HFFc6 (cell line): ENCODE measurements at regions not wholly inside any gene's neighbourhood (a gene's known extent, or its start where the extent isn't known, plus 50 kb on each side); places are given as distances from the start of the nearest gene placed in this dataset.

Source experiments
- DNase-seq: peaks from one replicate; pipeline ENCODE4 v3.0.0-alpha.2; 2018
- H3K27ac Mint-ChIP-seq: 2 replicates; pipeline ENCODE4 v1.8.0; 2020; ENCODE audit warnings: mild to moderate bottlenecking, mixed read lengths
- H3K27me3 Mint-ChIP-seq: 2 replicates; pipeline ENCODE4 v1.8.0; 2021; ENCODE audit warnings: mild to moderate bottlenecking, moderate library complexity, mixed read lengths; ENCODE audit not compliant: insufficient read depth
- H3K36me3 Mint-ChIP-seq: 2 replicates; pipeline ENCODE4 v1.8.0; 2021; ENCODE audit warnings: low read depth, mixed read lengths
- H3K4me1 Mint-ChIP-seq: 2 replicates; pipeline ENCODE4 v1.8.0; 2020; ENCODE audit warnings: low read depth, mixed read lengths
- H3K4me3 Mint-ChIP-seq: 2 replicates; pipeline ENCODE4 v1.8.0; 2020; ENCODE audit warnings: mild to moderate bottlenecking, moderate library complexity, mixed read lengths
- H3K9me3 Mint-ChIP-seq: 2 replicates; pipeline ENCODE4 v1.8.0; 2020; ENCODE audit warnings: mild to moderate bottlenecking, mixed read lengths
- CTCF ChIP-seq: fragments of 200-600 bp; sonication (generic); IDR thresholded peaks from 2 replicates; pipeline ENCODE4 v1.5.0; 2021; ENCODE audit warnings: antibody characterized with exemption, mild to moderate bottlenecking

- DNase-seq = no peak
- Mint-ChIP-seq H3K27me3 (peaks cover 45% of the 10 kb centered on the region), H3K9me3 (peaks cover 7% of the 10 kb centered on the region), H3K36me3 (no peaks in the 10 kb centered on the region; the same call in 1 of the 2 replicates), H3K4me3 (no peak overlapping the region), H3K4me1 (no peaks in the 10 kb centered on the region), H3K27ac (no peak overlapping the region)
- TF ChIP-seq CTCF = no peak
These were observed 76.0 kb upstream of the PTGFRN start for GRCh38 chr1:116833718-116834117.

- Mint-ChIP-seq H3K9me3 (peaks cover 7% of the 10 kb centered on the region), H3K36me3 (no peaks in the 10 kb centered on the region; the same call in 1 of the 2 replicates), H3K27me3 (peaks cover 45% of the 10 kb centered on the region), H3K27ac (no peak overlapping the region), H3K4me3 (no peak overlapping the region), H3K4me1 (no peaks in the 10 kb centered on the region)
- no peak for DNase-seq
- TF ChIP-seq CTCF = no peak
These were observed 75.1 kb upstream of the PTGFRN start for GRCh38 chr1:116834595-116834994.

GRCh38 chr1:116835161-116835560, 74.6 kb upstream of the PTGFRN start:
- H3K4me1 Mint-ChIP-seq = no peaks in the 10 kb centered on the region
- no peak for DNase-seq
- no peak for TF ChIP-seq CTCF
- peaks cover 7% of the 10 kb centered on the region for H3K9me3 Mint-ChIP-seq
- H3K36me3 Mint-ChIP-seq = no peaks in the 10 kb centered on the region; the same call in 1 of the 2 replicates
- no peak overlapping the region for H3K27ac Mint-ChIP-seq
- no peak overlapping the region for H3K4me3 Mint-ChIP-seq
- H3K27me3 Mint-ChIP-seq = peaks cover 45% of the 10 kb centered on the region

- H3K9me3 Mint-ChIP-seq = peaks cover 7% of the 10 kb centered on the region
- H3K27ac Mint-ChIP-seq = no peak overlapping the region
- no peaks in the 10 kb centered on the region for H3K4me1 Mint-ChIP-seq
- H3K27me3 Mint-ChIP-seq = peaks cover 45% of the 10 kb centered on the region
- no peak for DNase-seq
- no peaks in the 10 kb centered on the region; the same call in 1 of the 2 replicates for H3K36me3 Mint-ChIP-seq
- no peak overlapping the region for H3K4me3 Mint-ChIP-seq
- no peak for TF ChIP-seq CTCF
These were observed 73.6 kb upstream of the PTGFRN start for GRCh38 chr1:116836099-116836498.

- no peak for TF ChIP-seq CTCF
- no peak for DNase-seq
- Mint-ChIP-seq H3K27ac (no peak overlapping the region), H3K27me3 (peaks cover 17% of the 10 kb centered on the region), H3K36me3 (no peaks in the 10 kb centered on the region; the same call in 1 of the 2 replicates), H3K4me1 (no peaks in the 10 kb centered on the region), H3K9me3 (peaks cover 14% of the 10 kb centered on the region), H3K4me3 (no peak overlapping the region)
These were observed 68.0 kb upstream of the PTGFRN start for GRCh38 chr1:116841569-116842344.
